ENCODE measurements at regions not wholly inside any gene's neighbourhood (a gene's known extent, or its start where the extent isn't known, plus 50 kb on each side); places are given as distances from the start of the nearest gene placed in this dataset.

DNA sequence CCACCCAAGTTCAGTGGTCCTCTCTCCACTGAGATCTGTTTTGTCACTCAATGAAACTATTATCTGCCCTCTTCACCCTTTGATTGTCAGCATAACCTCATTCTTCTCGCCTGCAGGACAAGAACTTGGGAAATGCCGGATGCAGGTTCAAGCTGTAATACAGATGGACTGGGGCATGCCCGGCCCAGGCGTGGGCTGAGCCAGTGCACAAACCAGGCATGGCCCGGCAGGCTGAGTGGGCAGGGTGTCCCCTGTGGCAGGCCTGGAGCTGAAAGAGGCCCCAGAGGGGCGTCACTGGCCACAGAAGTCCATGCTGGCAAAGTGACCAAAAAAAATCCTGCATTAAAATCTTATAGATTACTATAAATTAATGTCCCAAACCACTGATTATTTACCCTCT is 638.9 kb upstream of the EPHA6 start (continued):
- TF ChIP-seq ZBTB40 (IDR thresholded peaks at IDR 0.05): no peak
- TF ChIP-seq ZBTB40 (CRISPR knock-in tag; IDR thresholded peaks at IDR 0.05): no peak
- no peak for TF ChIP-seq NCOA2 (IDR thresholded peaks at IDR 0.05; ENCODE audit: partially characterized antibody in 2 of 2)
- no peak for TF ChIP-seq MCM5 (IDR thresholded peaks at IDR 0.05; ENCODE audit: low read depth)

Data from K562 (cell line).